ENCODE measurements at regions not wholly inside any gene's neighbourhood (a gene's known extent, or its start where the extent isn't known, plus 50 kb on each side); places are given as distances from the start of the nearest gene placed in this dataset.
"Not testable (repeated sequence)": the region's sequence is repeated elsewhere in the genome, so short reads cannot be mapped to it uniquely, and the experiment has no call there.

DNA sequence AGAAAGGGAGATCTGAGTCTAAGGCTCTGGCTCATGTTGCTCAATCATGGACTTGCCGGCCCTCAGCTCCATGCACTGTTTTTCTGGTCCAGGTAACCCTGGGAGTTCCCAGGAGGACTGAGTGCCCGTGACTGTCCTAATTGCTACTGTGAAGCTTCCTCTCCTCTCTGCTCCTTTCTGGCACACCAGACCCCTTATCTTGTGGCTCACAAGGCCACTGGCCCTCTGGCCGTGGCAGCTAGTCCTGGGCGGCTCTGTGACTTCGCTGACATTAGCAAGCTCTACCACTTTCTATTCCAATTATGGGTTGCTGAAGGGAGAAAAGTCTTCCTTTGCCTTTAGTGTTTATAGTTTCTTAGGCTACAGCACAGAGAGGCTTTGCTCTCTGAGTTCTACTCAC, 380.2 kb downstream of the RWDD3 start:
- no peak for DNase-seq (ENCODE audit: low spot score)

DNA sequence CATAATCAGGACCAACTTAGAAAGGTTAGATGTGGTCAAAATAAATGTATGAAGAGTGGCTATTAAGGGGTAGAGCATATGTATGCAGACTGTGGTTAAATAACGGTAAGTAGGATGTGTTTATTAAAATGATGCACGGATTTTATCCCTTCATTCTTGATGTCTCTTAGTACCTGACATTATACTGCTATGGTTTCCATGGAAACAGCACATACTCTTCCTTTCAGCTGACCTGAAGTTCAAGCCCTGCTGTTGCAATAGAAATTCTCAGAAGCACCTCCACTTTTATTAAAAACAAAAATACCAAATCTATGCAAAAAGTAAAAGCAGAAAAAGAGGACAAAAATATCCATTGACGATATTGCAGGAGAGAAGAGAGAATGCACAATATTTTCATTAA, 381.4 kb downstream of the RWDD3 start:
- no peak for DNase-seq (ENCODE audit: low spot score)

DNA sequence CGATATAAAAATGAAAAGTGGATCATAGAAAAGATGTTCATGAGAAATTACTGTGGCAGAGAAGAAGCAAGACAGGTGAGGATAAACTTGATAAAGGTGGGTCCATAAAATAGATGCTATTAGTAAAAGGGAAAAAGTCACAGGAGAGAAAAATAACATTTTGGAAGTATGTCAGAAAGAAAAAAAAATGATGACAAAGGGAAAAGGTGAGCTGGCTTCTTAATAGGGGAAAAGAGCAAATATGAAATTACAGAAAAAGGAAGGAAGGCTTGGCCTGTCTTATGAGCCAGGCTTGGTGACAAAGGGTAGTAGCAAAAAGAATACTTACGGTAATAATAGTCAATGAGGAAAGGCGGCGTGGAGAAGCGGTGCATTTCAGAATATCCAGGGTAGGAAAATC, 386.1 kb downstream of the RWDD3 start:
- no peak for DNase-seq (ENCODE audit: low spot score)

DNA sequence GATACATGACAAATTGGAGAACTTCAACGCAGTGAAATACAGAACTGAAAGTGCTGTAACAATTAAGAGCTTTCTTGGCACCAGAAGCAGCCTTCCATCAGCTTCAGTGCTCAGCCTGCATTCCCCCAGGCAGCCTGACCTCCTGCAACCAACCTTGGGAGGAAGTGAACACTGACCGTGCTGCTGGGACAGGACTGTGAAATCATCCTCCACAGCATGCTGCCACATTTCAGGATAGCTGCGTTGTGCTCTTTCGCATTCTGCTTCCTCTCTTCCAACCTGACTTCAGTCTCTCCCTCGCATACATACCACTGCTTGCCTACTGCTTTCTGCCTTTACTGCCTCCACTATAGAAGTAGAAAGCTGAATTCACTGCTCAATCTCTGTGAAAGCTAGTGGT, 388.6 kb downstream of the RWDD3 start:
- DNase-seq (ENCODE audit: low spot score), result no peak

DNA sequence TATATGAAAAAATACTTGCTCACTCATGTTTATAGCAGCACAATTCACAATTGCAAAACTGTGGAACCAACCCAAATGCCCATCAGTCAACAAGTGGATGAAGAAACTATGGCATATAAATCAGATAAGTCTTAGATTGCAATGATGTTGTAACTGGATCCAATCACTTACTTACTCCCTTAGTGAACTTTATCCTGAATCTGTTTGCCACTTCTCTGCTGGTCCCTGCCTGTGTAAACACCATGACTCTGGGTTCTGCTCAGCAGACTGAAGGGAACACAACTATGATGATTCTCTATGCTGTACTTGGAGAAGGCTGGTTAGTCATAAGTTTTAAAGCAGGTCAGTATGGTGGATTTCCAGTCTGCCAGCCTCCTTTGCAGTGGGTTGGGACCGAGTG, 391.2 kb downstream of the RWDD3 start:
- no peak for DNase-seq (ENCODE audit: low spot score)

DNA sequence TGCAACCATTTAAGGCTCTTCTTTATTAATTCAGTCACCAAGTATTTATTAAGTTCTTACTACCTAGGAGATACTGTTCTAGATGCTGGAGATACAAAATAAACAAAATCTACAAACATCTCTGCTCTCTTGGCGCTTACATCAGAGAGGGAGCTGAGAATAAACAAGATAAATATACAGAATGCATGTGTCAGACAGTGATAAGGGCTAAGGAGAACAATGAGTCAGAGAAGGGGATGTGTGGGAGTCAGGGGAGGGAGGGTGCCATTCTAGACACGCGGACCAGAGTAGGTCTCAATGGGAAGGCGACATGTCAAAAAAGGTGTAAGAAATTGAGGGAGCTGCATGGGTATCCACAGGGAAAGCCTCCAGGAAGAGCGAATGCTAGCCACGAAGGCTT, 393.2 kb downstream of the RWDD3 start:
- DNase-seq (ENCODE audit: low spot score), result no peak

DNA sequence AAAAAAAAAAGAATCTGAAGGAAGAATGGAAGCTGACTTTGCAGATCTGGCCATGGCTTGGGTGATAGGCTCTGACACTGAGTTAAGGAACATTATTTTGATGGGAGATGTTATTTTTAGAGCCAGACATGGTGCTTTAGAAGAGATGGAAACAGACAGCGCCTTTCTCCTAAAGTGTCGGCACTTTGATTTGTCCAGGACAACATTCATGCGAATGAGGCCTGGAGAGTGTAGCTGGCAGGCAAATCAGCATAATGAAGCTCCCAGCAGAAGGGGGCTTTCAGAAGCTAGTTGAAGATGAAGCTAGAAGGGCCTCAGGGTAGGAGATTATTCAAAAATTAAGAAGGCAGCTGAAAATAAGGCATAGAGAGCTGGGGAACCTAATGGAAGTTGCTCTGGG, 397.7 kb downstream of the RWDD3 start:
- DNase-seq (ENCODE audit: low spot score), result no peak

DNA sequence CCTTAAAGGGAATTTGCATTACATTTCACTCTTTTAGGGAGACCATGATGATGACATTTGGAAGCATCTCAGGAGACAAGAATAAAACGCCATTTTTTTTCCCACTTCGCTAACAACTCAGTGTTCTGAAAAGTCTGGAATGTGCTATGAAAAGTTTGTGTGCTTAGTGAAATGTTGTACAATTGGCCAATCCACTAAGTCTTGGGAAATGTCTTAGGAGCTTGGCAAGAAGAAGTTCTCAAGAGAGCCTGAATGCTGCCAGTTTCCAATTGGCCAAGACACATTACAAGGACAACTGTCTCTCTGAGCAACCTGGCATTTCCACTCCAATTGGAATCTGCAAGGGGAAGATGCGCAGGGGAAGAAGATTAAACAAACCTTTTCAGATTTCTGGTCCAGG, 401.8 kb downstream of the RWDD3 start:
- no peak for DNase-seq (ENCODE audit: low spot score)

DNA sequence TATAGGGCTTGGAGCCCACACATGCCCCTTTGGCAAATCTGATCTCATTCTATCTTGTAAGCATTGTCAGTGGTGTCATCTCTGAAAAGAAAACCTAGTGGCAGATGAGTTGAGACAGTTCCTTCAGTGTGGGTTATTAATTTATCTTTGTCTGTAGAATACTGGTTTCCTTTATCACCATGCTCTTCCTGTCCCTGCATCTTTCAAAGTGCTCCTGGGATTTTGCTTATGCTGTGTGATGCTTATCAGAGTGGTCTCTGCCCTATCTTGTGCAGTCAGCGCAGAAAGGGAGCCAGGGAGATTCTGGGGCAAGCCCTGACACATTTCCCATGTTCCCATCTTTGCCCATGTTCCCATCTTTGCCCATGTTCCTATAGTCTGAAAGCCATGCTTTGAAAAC, 402.9 kb downstream of the RWDD3 start:
- no peak for DNase-seq (ENCODE audit: low spot score)

DNA sequence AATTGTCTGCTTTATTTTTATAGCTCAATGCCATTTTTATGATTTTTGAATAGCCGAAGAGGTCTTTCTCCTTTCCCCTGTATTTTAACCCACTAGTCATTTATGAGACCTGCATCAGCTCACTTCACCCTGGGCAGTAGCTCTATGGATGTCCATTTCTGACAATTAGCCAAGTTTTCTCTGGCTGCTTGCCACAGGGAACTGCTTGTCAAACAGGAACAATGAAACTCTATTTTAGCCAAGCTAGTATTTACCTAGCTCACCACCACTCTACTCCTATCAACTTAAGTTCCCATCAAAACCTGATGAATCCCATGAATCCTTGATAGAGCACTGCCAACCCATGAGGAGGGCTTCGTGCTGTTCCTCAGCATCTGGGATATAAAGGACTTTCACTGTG, 406.7 kb downstream of the RWDD3 start:
- DNase-seq (ENCODE audit: low spot score), result no peak

DNA sequence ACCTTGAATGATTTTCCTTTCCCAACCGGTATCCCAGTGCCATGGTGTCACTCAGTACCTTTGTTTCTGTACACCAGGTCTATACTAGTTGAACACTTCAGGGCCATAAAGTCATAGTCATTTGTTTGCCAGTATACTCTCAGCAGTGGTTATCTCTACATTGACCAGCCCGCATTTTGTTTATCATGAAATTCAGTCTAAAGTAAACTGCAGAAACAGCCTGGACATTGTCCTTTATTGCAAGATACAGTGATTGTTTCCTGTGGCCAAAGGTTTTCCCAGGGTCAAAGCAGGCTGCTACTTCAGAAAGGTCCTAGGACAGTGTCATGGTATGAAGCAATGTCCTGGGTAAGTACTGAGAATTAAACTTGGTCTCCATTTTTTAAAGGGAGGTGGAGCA, 407.4 kb downstream of the RWDD3 start:
- no peak for DNase-seq (ENCODE audit: low spot score)

DNA sequence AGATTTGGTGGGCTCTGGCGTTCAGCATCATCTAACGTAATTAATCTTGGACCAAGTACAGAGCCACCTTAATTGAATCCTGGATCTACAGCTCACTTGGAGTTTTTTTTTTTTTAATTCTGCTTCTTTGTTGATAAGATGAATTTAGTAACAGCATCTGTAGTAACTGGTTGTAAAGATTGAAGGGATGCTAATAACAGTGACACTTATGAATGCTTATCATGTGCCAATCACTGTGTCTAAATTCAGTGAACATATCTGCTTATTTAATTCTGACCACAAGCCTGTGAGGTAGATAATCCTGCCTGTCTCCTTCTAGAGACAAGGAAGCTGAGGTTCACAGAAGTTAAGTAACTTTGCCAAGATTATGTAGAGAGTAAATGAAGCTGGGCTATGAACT, 408.0 kb downstream of the RWDD3 start:
- DNase-seq (ENCODE audit: low spot score), result no peak

DNA sequence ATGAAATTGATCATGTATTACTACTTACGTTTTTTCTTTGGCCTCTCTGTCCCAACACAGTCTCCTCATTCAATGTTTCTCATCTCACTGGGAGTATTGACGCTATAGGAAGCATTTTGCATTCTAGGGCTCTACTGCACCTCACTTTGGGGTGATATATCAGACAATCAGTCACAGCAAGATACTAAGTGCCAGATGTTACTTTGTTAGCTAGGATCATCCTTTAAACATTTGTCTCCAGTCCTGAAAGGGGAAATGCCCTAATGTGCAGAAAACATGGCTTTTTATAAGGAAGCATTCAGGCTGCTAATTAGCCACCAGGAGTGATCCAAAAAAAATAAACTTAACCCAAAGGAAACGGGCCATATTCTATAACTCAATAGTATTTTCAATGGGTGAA, 409.1 kb downstream of the RWDD3 start:
- no peak for DNase-seq (ENCODE audit: low spot score)

DNA sequence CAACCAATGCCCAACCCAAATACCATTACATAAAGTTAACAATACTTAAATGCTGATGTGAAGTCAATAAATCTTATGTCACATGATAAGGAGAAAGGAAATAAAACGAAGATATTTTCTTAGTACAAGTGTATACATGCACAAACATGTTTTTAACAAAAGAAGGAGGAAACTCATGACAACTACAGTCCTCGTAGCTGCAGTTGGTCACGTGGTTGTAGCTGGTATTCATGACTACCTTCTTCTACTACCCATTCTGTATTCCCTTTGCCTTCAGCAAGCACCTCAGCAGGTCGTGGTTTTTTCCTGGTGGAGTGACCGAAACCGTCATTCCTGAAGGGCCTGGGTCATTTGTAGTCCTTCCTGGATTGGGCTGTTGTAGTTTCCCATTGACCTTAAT, 411.1 kb downstream of the RWDD3 start:
- DNase-seq (ENCODE audit: low spot score), result not testable (repeated sequence)

DNA sequence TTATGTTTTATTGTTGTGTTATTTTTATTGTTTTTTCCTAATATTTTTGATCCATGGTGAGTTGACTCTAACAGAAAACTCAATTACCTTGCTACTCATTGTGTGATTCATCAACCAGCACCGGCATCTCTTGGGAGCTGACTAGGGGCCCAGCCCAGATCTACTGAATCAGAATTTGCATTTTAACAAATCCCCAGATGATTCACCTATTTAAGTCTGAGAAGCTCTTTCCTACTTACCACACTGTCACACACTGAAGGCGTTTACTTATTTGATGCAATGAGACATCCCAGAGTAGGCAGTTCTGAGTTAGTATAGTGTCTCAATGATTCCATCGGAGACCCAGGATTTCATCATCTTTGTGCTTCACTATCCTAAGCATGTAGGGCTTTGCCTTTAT, 416.6 kb downstream of the RWDD3 start:
- no peak for DNase-seq (ENCODE audit: low spot score)

DNA sequence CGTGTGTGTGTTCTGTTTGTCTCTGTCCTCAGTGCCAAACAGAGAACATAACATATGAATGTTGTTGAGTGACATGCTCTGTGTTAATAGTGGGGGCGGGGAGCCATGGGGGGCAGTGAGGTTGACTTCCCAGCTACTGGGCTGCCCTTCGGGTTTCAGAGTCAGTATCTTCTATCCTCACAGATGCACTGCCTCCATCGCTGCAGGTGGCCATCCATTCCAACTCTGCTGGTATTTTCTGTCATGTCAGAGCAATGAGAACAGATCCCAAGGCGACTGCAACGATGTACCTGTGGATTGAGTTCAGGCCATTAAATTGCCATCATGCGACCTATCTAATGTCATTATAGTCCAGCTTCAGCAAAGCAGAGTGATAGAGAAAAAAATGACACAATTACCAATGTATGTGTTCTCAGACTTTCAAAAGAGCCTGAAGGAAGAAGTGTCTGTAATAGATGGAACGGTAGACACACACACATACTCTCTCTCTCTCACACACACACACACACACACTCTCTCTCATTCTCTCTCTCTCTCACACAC, 418.5 kb downstream of the RWDD3 start:
- no peak for DNase-seq (ENCODE audit: low spot score)

DNA sequence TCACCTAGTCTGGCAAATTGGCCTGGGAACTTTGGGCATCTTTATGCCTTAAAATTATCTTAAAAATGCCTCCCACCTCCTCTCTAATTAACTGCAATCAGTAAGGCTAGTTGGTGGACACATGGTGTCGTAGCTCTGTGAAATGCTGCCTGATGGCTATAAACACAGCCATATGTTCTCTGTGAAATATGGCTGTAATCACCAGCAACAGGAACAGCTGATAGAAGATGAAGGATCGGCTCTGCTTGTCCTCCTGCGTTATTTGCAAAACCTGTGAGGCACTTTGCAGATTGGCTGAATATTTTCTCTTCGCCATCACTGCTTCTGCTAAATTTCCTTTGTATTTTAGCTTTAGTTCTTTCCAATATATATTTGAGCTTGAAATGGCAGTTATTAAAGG, 419.6 kb downstream of the RWDD3 start:
- no peak for DNase-seq (ENCODE audit: low spot score)

DNA sequence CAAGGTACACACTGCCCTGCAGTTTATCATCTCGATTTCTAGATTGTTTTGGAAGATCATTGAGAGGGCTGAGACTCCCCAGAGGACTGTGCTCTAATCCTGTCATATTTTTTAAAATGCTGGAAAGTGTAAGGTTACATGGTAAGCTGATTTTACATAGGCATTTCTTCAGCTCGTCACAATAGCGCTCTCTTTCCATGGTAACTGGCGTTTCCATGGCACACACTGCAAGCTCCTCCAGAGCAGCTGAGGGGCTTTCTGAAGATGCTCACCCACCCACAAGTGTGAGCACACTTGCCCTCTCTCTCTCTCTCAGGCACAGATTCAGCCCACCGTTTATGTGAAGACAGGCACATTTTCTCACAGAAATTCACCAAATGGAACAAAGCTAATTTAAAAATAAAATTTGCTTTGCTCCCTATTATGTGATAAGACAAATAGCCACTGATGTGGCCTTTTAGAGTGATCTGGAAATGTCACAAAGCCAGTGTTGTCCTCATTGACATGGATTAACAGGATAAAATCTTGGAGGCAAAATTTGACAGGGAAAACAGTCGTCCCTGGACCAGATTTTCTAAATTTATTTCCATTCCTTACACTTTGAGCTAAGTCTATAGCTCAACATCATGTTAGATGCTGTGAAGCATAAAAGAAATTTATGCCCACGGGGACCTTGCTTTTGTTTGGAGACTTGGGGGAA, 421.5 kb downstream of the RWDD3 start:
- DNase-seq (ENCODE audit: low spot score), result no peak

DNA sequence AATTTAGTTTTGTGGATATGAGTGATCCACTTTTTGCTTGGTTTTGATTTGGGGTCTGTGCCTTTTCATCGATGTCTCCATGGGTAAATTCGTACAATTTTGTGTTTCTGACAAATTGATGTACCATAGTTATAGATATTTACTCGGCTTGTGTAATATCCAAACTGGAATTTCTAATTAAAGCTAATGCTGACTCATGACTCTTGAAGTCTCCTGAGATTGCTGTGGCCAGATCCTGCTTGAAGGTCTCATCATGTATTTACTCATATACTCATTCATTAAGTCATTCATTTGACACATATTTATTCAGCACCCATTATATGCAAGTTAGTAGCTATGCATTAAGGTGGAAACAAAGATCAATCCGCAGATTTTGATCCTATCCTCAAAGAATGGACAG, 423.2 kb downstream of the RWDD3 start:
- no peak for DNase-seq (ENCODE audit: low spot score)

DNA sequence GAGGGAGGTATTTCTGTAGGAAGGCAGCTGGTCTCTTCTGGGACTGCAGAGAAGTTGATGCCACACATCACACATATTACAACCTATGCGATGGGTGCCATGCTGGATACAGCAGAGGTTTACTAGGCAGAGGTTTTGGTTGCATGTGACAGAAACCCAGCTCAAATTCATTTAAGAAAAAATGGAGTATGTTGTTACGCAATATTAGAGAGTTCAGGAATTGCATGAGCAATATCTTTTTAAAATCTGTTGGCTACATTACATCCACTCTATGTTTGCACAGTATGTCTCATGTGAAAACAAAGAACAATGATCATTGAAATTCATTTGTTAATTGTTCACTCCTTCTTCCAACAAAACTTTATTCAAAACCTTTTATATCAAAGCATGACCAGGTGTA, 425.2 kb downstream of the RWDD3 start:
- no peak for DNase-seq (ENCODE audit: low spot score)

DNA sequence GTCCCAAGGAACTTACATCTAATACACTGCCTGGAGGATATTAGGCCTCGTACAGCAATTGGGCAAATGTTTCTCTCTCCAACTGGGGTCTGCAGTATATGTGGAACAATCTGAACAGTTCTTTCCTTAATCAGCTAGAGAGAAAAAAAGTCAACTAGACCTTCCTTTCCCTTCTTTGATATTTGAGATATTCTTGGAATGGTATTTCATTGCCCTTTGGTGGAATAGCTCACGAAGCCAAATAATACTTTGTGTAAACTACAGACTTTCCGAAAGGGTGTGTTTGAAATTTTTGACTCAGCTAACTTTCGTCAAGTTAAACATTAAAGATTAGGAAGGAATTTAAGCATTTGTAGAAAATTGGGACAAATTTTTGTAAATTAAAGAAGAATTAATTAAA, 425.6 kb downstream of the RWDD3 start:
- no peak for DNase-seq (ENCODE audit: low spot score)

DNA sequence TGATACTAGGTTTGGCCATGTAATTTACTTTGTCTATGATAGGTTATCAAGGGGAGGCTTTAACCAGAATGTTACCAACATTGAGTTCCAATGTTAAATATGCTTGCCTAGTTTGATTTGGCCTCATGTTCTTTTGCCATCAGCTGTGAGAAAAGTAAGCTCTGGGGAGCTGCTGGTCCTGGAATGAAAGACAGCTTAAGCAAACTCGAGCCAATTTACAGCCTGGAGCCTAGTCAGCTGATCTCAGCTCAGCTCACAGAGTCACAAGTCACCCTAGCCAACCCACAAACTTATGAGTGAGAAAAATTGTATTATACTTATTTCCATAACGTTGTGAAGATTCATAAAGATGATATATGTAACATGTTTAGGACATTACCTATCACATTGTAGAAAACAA, 426.7 kb downstream of the RWDD3 start:
- no peak for DNase-seq (ENCODE audit: low spot score)

DNA sequence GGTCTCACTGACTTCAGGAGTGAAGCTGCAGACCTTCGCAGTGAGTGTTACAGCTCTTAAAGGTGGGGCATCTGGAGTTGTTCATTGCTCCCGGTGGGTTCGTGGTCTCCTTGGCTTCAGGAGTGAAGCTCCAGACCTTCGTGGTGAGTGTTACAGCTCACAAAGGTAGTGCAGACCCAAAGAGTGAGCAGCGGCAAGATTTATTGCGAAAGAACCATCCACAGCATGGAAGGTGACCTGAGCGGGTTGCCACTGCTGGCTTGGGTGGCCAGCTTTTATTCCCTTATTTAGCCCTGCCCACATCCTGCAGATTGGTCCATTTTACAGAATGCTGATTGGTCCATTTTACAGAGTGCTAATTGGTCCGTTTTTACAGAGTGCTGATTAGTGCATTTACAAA, 429.5 kb downstream of the RWDD3 start:
- DNase-seq (ENCODE audit: low spot score), result not testable (repeated sequence)

DNA sequence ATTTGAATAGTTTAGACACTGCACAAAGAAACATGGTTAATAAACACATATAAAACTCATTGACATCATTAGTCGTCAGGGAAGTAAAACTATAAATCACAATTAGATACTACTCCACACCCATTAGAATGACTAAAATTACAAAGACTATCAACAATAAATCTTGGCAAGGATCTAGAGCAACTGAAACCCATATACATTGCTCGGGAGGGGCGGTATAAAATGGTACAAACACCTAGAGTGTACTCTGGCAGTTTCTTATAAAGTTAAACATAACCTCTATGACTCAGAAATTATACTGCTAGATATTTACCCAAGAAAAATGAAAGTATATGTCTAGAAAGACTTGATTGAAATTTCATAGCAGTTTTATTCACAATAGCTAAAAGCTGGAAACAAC, 434.2 kb downstream of the RWDD3 start:
- DNase-seq (ENCODE audit: low spot score), result no peak

DNA sequence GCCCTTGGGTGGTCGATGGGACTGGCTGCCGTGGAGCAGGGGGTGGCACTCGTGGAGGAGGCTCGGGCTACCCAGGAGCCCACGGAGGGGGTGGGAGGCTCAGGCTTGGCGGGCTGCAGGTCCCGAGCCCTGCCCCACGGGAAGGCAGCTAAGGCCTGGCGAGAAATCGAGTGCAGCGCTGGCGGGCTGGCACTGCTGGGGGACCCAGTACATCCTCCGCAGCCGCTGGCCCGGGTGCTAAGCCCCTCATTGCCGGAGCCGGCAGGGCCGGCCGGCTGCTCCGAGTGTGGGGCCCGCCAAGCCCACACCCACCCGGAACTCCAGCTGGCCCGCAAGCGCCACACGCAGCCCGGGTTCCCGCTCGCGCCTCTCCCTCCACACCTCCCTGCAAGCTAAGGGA, 435.6 kb downstream of the RWDD3 start:
- DNase-seq (ENCODE audit: low spot score), result not testable (repeated sequence)

Data from iPS-NIHi11 (cell line).